ENCODE measurements at regions not wholly inside any gene's neighbourhood (a gene's known extent, or its start where the extent isn't known, plus 50 kb on each side); places are given as distances from the start of the nearest gene placed in this dataset.

DNA sequence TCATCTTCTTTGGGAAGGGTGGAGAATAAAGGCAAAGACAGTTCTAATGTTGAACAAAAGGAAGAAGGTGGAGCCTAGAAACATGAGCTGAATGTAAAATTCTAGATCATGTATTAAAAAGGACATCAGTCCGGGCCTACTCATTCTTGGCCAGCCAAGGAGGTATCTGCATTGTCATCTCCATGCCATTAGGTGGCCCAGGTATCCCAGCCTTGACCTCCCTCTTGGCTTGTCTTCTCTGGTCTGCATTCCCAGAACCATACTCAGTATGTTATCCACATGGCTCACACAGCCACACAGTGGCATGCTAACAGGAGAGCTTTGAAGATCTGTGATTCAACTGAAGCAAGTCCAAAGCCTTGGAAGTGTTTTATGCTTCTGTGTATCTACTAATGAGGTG is 369.8 kb upstream of the KAZN start:
- Histone ChIP-seq H3K27me3 (ENCODE audit: control insufficient read depth, insufficient read depth, low read length) (no peaks in the 10 kb centered on the region), H3K36me3 (ENCODE audit: control insufficient read depth, insufficient read depth, low read length) (no peaks in the 10 kb centered on the region), H3K4me3 (ENCODE audit: low read depth, low read length) (no peak overlapping the region)
- FAIRE-seq (no peak), DNase-seq (ENCODE audit: low read depth) (no peak)
- TF ChIP-seq CTCF (IDR thresholded peaks at IDR 0.05; ENCODE audit: insufficient read depth, low read length, severe bottlenecking), result no peak

GRCh38 chr1:14233510-14233909 is 365.0 kb upstream of the KAZN start:
- FAIRE-seq, result no peak
- no peaks in the 10 kb centered on the region for H3K27me3 ChIP-seq (ENCODE audit: control insufficient read depth, insufficient read depth, low read length)
- TF ChIP-seq CTCF (IDR thresholded peaks at IDR 0.05; ENCODE audit: insufficient read depth, low read length, severe bottlenecking), result no peak

DNA sequence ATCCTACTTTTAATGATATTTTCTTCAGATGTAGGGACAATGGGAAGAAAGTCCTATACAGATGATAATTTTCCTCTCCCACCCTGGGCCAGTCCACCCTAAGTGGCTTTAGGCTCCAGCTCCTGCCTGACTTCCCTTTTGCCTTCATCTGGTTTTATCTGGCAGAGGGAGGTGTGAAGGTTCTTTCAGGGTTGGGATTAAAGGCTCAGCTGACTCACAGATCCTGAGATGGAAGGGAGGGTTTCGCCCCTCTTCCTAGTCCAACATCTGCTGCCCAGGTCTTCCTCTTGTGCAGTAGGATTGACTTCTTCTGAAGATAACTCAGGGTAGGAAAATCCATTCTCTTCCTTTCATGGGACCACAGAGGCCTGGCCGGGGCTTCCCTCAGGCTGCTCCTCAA is 362.4 kb upstream of the KAZN start:
- no peak for TF ChIP-seq CTCF (IDR thresholded peaks at IDR 0.05; ENCODE audit: insufficient read depth, low read length, severe bottlenecking)
- no peaks in the 10 kb centered on the region for H3K27me3 ChIP-seq (ENCODE audit: control insufficient read depth, insufficient read depth, low read length)
- FAIRE-seq (no peak), DNase-seq (ENCODE audit: low read depth) (no peak)
- no peaks in the 10 kb centered on the region for H3K36me3 ChIP-seq (ENCODE audit: control insufficient read depth, insufficient read depth, low read length)
- no peak overlapping the region for H3K4me3 ChIP-seq (ENCODE audit: low read depth, low read length)

More at GRCh38 chr1:14233510-14233909, 365.0 kb upstream of the KAZN start:
- DNase-seq (ENCODE audit: low read depth), result no peak
- Histone ChIP-seq H3K36me3 (ENCODE audit: control insufficient read depth, insufficient read depth, low read length) (no peaks in the 10 kb centered on the region), H3K4me3 (ENCODE audit: low read depth, low read length) (no peak overlapping the region)

DNA sequence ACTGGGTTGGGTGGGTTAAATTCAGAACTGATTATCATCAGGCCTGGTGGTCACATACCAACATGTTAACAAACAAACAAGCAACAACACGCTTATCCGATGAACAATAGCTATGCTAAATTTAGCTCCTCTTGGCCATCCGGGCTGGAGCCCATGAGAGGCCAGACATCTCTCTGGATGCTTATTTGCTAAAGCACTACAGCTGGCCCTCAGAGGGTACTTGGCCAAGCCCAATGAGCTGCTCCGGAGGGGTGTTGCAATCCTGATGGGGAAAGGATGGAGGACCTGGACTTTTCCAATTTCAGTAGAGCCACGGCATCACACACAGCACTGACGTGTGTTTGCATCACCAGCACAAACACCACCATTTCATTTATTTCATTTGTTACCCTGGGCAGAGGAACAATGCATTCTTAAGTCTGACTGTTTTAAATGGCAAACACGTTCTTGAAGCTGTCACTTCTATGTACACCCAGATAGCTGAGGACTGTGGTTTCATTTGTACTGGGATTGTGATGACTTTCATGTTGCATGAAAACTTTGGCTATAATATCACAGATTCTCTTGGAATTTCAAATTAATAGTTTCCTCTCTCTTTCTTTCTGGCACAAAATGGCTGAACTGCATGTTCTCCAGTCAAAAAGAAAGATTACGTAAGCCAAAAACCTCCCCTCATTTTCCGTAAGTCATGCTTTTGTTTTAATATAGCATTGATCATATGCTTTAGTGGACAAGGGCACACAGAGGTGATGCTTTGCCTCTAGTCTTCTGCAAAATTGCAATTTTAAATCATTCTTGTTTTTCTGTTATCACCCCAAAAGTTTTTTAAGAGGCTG is 359.8 kb upstream of the KAZN start:
- Histone ChIP-seq H3K27me3 (ENCODE audit: control insufficient read depth, insufficient read depth, low read length) (no peaks in the 10 kb centered on the region), H3K4me3 (ENCODE audit: low read depth, low read length) (no peak overlapping the region), H3K36me3 (ENCODE audit: control insufficient read depth, insufficient read depth, low read length) (no peaks in the 10 kb centered on the region)
- FAIRE-seq (peak; percentile 36), DNase-seq (ENCODE audit: low read depth) (no peak)
- TF ChIP-seq CTCF (IDR thresholded peaks at IDR 0.05; ENCODE audit: insufficient read depth, low read length, severe bottlenecking), result no peak

GRCh38 chr1:14240265-14240664 is 358.2 kb upstream of the KAZN start:
- H3K27me3 ChIP-seq (ENCODE audit: control insufficient read depth, insufficient read depth, low read length), result no peaks in the 10 kb centered on the region
- DNase-seq (ENCODE audit: low read depth) (no peak), FAIRE-seq (no peak)
- no peak for TF ChIP-seq CTCF (IDR thresholded peaks at IDR 0.05; ENCODE audit: insufficient read depth, low read length, severe bottlenecking)
- no peak overlapping the region for H3K4me3 ChIP-seq (ENCODE audit: low read depth, low read length)
- H3K36me3 ChIP-seq (ENCODE audit: control insufficient read depth, insufficient read depth, low read length), result no peaks in the 10 kb centered on the region

DNA sequence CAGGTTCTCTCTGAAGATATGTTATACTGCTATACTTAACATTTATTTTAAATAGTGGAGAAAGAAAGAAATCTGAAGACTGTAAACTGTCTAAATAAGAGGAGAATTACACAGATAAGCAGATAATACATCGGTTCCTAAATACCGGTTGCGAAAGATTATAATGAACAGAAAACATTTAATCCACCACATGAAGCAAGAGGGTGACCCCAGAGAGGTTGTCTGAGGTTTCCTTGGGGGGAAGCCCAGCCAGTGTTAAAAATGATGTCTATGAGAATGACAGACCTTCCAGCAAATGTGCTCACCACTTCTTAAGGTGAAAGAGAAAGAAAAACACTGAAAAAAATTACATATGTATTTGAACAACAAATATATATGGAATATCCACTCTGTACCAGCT is 356.4 kb upstream of the KAZN start:
- Histone ChIP-seq H3K27me3 (ENCODE audit: control insufficient read depth, insufficient read depth, low read length) (no peaks in the 10 kb centered on the region), H3K36me3 (ENCODE audit: control insufficient read depth, insufficient read depth, low read length) (no peaks in the 10 kb centered on the region), H3K4me3 (ENCODE audit: low read depth, low read length) (no peak overlapping the region)
- no peak for TF ChIP-seq CTCF (IDR thresholded peaks at IDR 0.05; ENCODE audit: insufficient read depth, low read length, severe bottlenecking)
- FAIRE-seq (no peak), DNase-seq (ENCODE audit: low read depth) (no peak)

Data from bronchial epithelial cell (primary cell).